Keratinocyte (primary cell): ENCODE measurements at regions not wholly inside any gene's neighbourhood (a gene's known extent, or its start where the extent isn't known, plus 50 kb on each side); places are given as distances from the start of the nearest gene placed in this dataset.

Source experiments
- CTCF ChIP-seq, 3 experiments: IDR thresholded peaks in 1 of 3; conservative IDR thresholded peaks in 1 of 3; optimal IDR thresholded peaks in 1 of 3; 2 replicates in 2 of 3; 3 replicates in 1 of 3; pipeline versions ENCODE3 to v1.5.1; 2011; ENCODE audit warnings: low read length in 3 of 3, mild to moderate bottlenecking in 3 of 3, moderate library complexity in 2 of 3, control low read depth in 1 of 3, inconsistent platforms in 1 of 3; ENCODE audit not compliant: insufficient read depth in 2 of 3; ENCODE audit errors: extremely low read depth in 1 of 3
- EZH2 ChIP-seq: IDR thresholded peaks from one replicate; pipeline ENCODE4 v1.6.1; 2012; ENCODE audit warnings: inconsistent platforms, mild to moderate bottlenecking, low read length, moderate library complexity

DNA sequence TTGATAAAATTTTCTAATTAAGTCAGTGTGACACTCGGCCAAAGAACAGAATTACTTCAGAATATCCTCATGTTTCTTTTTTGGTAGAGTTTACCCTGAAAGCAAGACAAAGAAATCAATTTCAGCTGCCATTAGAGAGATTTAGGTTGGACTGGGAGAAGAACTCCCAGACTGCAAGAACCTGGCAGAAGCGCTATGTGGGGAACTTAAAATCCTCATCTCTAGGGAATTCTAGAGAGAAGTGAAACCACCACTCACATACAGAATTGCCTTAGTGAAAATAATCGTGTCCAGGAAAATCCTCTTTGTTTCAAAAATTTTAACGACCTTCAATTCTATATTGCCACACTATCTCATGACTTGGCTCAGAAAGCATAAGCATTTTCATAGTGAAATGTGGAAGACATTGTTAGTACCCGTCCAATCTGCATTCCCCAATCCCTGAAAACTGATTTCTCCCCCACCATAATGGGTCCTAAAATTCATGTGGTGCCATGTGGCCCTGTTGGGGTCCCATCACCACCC is 297.3 kb upstream of the MEIS1 start:
- no peak for TF ChIP-seq CTCF (optimal IDR thresholded peaks at IDR 0.05 in 1 of 3, IDR thresholded peaks at IDR 0.05 in 1 of 3, conservative IDR thresholded peaks at IDR 0.05 in 1 of 3; ENCODE audit: extremely low read depth in 1 of 3, insufficient read depth in 2 of 3, low read length in 3 of 3)
- TF ChIP-seq EZH2 = no peak
